Neural crest cell (in vitro differentiated cells): ENCODE measurements at regions not wholly inside any gene's neighbourhood (a gene's known extent, or its start where the extent isn't known, plus 50 kb on each side); places are given as distances from the start of the nearest gene placed in this dataset.

Experiments used
- DNase-seq: peaks from one replicate; pipeline ENCODE4 v3.0.0; 2021; ENCODE audit warnings: low read depth, mixed read lengths, low spot score
- H3K27ac Mint-ChIP-seq: one replicate; pipeline ENCODE4 v1.8.0; 2021; ENCODE audit warnings: mild to moderate bottlenecking, mixed read lengths; ENCODE audit not compliant: unreplicated experiment
- H3K27me3 Mint-ChIP-seq: 2 replicates; pipeline ENCODE4 v1.8.0; 2021; ENCODE audit warnings: low read depth, mild to moderate bottlenecking, mixed read lengths
- H3K36me3 Mint-ChIP-seq: 2 replicates; pipeline ENCODE4 v1.8.0; 2021; ENCODE audit warnings: low read depth, mild to moderate bottlenecking, mixed read lengths
- H3K4me1 Mint-ChIP-seq: 2 replicates; pipeline ENCODE4 v1.8.0; 2021; ENCODE audit warnings: mixed read lengths
- H3K4me3 Mint-ChIP-seq: one replicate; pipeline ENCODE4 v1.8.0; 2021; ENCODE audit warnings: mild to moderate bottlenecking, mixed read lengths
- H3K9me3 Mint-ChIP-seq: 2 replicates; pipeline ENCODE4 v1.8.0; 2021; ENCODE audit warnings: mixed read lengths
- TF ChIP-seq, protein P1 (sequence below): fragments of 200-600 bp; sonication (generic); conservative IDR thresholded peaks from 2 replicates; pipeline ENCODE4 v1.5.0; 2021; ENCODE audit warnings: antibody characterized with exemption, mild to moderate bottlenecking

DNA sequence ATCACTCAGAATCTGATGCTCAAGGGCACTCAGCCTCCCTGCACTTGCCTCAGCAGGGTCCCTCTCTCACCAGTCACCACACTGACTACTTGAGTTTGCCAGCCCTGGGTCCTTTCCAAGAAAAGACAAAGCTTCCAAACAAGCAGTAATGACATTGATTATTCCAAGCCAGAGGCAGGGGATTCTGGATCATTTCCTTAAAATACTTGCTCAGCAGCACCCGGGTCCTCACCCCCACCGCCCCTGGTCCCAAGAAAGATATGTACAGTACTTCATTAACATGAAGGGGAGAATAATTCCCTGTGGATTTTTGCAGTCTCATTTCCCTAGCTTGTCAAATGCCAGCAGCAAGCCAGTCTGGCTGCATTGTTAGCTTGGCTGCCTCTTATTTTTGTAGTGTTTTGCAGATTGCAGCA lies 83.2 kb upstream of the GNAO1 start:
- Mint-ChIP-seq H3K27me3 (peaks cover 4% of the 10 kb centered on the region), H3K36me3 (no peaks in the 10 kb centered on the region), H3K4me3 (no peak overlapping the region), H3K27ac (no peak overlapping the region), H3K9me3 (no peaks in the 10 kb centered on the region), H3K4me1 (peaks cover 20% of the 10 kb centered on the region)
- TF ChIP-seq, protein P1, sequence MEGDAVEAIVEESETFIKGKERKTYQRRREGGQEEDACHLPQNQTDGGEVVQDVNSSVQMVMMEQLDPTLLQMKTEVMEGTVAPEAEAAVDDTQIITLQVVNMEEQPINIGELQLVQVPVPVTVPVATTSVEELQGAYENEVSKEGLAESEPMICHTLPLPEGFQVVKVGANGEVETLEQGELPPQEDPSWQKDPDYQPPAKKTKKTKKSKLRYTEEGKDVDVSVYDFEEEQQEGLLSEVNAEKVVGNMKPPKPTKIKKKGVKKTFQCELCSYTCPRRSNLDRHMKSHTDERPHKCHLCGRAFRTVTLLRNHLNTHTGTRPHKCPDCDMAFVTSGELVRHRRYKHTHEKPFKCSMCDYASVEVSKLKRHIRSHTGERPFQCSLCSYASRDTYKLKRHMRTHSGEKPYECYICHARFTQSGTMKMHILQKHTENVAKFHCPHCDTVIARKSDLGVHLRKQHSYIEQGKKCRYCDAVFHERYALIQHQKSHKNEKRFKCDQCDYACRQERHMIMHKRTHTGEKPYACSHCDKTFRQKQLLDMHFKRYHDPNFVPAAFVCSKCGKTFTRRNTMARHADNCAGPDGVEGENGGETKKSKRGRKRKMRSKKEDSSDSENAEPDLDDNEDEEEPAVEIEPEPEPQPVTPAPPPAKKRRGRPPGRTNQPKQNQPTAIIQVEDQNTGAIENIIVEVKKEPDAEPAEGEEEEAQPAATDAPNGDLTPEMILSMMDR, result no peak
- no peak for DNase-seq

DNA sequence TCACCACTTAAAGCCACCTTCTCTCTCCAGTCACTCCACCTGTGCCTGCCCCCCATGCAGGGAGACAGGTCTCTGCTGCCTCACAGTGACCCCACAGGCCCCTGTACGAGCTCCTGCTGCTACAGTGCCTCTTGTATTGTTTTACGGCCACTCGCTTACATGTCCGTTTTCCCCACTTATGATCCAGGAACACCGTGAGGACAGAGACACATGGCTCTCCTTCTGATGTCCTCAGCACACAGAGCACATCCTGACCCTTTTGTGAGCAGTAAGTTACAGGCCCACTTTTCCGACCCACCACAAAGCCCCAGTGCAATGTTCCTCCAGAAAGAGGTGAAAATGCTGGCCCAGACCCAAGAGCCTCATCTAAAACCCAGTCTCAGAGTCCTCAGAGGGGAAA lies 84.8 kb upstream of the GNAO1 start:
- TF ChIP-seq, protein P1, result no peak
- no peak for DNase-seq
- H3K27me3 Mint-ChIP-seq, result peaks cover 4% of the 10 kb centered on the region
- peaks cover 20% of the 10 kb centered on the region for H3K4me1 Mint-ChIP-seq
- no peak overlapping the region for H3K4me3 Mint-ChIP-seq
- H3K9me3 Mint-ChIP-seq, result no peaks in the 10 kb centered on the region
- H3K27ac Mint-ChIP-seq, result no peak overlapping the region
- H3K36me3 Mint-ChIP-seq, result no peaks in the 10 kb centered on the region

DNA sequence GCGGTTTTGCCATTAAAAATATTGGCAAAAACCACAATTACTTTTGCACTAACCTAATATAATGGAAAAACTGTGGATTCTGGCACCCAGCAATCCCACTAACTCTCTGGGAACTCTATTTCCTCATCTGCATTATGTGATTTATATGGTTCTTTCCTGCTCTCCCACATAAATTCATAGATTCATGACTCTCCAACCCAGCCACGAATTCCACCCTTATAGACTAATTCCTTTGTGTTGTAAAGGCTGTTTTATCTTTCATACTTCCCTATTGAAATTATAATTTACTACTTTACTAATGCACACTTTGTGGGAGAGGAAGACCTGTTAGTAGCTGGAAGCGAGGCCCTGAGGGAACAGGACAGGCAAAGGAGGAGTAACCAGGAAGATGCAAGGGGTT lies 88.4 kb upstream of the GNAO1 start:
- H3K4me3 Mint-ChIP-seq, result no peak overlapping the region
- no peaks in the 10 kb centered on the region for H3K9me3 Mint-ChIP-seq
- H3K4me1 Mint-ChIP-seq, result peaks cover 5% of the 10 kb centered on the region
- H3K36me3 Mint-ChIP-seq, result no peaks in the 10 kb centered on the region
- no peak for DNase-seq
- peaks cover 10% of the 10 kb centered on the region for H3K27me3 Mint-ChIP-seq
- TF ChIP-seq, protein P1, result no peak
- H3K27ac Mint-ChIP-seq, result no peak overlapping the region

DNA sequence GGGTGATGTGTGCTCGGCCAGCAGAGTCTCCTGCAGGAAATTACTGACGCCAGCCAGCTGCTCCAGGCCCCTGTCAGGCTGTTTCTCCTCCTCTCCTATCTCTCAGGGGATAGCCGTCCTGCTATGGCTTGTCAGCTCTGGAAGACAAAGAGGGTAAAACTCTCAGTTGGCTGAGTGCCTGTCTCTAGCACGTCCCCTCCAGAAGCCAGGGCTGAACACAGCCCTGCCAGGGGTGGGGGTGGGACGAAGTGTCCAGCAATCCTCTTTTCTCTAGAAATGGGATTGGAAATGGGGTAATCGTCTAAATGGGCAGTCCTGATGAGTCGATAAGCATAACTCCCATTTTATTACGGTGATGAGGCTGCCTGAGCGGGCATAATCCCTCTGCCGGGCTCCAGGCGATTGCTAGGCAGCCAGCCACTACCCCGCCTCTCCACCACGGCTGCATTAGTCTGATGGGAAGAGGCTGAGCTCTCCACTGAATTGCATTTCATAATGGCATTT lies 89.1 kb upstream of the GNAO1 start:
- H3K4me1 Mint-ChIP-seq, result peaks cover 2% of the 10 kb centered on the region
- DNase-seq, result no peak
- peak overlapping the region; percentile 22 for H3K27ac Mint-ChIP-seq
- H3K27me3 Mint-ChIP-seq, result peaks cover 13% of the 10 kb centered on the region
- TF ChIP-seq, protein P1, result no peak
- H3K9me3 Mint-ChIP-seq, result no peaks in the 10 kb centered on the region
- H3K36me3 Mint-ChIP-seq, result no peaks in the 10 kb centered on the region
- H3K4me3 Mint-ChIP-seq, result no peak overlapping the region

DNA sequence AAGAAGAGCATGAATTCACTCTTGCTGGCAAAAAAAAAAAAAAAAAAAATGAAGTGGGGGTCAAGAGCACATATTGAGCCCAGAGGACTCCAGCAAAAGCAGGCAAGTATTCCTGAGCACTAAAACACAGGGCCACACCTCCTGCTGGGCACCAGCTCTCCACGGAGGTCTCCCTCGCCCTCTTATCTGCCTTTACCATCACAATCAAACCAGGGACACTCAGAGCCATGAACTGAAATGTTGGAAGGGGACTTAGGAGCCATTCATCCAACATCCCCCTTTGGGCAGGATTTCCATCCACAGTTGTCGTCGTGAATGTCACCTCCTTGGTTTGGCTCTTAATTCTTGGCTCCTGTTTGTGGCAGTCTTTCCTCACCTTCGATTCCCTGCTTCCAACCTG lies 89.8 kb upstream of the GNAO1 start:
- no peak for DNase-seq
- Mint-ChIP-seq H3K27ac (peak overlapping the region; percentile 12), H3K36me3 (no peaks in the 10 kb centered on the region), H3K4me3 (no peak overlapping the region), H3K27me3 (peaks cover 13% of the 10 kb centered on the region), H3K9me3 (no peaks in the 10 kb centered on the region), H3K4me1 (no peaks in the 10 kb centered on the region)
- TF ChIP-seq, protein P1, result no peak

DNA sequence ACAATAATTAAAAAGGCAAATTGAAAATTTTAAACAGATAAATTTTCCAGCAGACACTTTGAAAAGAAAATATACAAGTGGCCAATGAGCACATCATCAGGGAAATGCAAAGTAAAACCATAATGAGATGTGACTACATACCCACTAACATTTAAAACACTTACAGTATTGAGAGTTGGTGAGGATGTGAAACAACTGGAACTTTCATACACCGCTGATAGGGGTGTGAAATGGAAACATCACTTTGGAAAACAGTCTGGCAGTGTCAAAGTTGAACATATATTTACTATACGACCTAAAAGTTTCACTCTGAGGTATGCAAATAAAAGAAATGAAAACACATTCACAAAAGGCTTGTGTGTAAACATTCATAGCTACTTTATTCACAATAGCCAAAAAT lies 94.0 kb upstream of the GNAO1 start:
- peaks cover 9% of the 10 kb centered on the region for H3K27me3 Mint-ChIP-seq

More for the DNA sequence above, 94.0 kb upstream of the GNAO1 start:
- Mint-ChIP-seq H3K27ac (no peak overlapping the region), H3K4me3 (no peak overlapping the region), H3K4me1 (no peaks in the 10 kb centered on the region), H3K9me3 (no peaks in the 10 kb centered on the region), H3K36me3 (no peaks in the 10 kb centered on the region)
- no peak for DNase-seq
- TF ChIP-seq, protein P1, result no peak
